Pancreas (tissue), 10 donors: ENCODE measurements at regions not wholly inside any gene's neighbourhood (a gene's known extent, or its start where the extent isn't known, plus 50 kb on each side); places are given as distances from the start of the nearest gene placed in this dataset.

ENCODE experiments used
- ATAC-seq, 4 donors: fragments of 200-7000 bp; cut with Tn5 transposase; one replicate each; pipeline versions ENCODE4 v1.8.0 to v1.9.1; 2020; ENCODE audit warnings: mild to moderate bottlenecking in 4 of 4, moderate library complexity in 4 of 4
- DNase-seq, 6 donors: peaks; one replicate each; pipeline ENCODE4 v3.0.0-alpha.2; 2020
- FAIRE-seq: peaks from 2 replicates; lab custom pipeline; 2012; peaks lifted over from hg19 to GRCh38; lab: Jason Lieb, UNC
- H3K27ac ChIP-seq, 4 donors: fragments of 200-600 bp; sonication (generic); 1 replicate in 3 of 4; 2 replicates in 1 of 4; pipeline versions ENCODE4 v1.5.0 to v1.8.0; 2020
- H3K27me3 ChIP-seq, 4 donors: fragments of 200-600 bp; one replicate each; pipeline ENCODE4 v1.8.0; 2021
- H3K36me3 ChIP-seq, 3 donors: fragments of 200-600 bp; sonication (generic) in 1 of 3; one replicate each; pipeline versions ENCODE4 v1.5.0 to v1.8.0; 2020 to 2021
- H3K4me1 ChIP-seq, 3 donors: fragments of 200-600 bp; one replicate each; pipeline ENCODE4 v1.8.0; 2021
- H3K4me3 ChIP-seq, 4 donors: fragments of 200-600 bp; sonication (generic) in 2 of 4; one replicate each; pipeline versions ENCODE4 v1.5.0 to v1.8.0; 2020 to 2021
- H3K9me3 ChIP-seq, 4 donors: fragments of 200-600 bp; one replicate each; pipeline ENCODE4 v1.8.0; 2021
- CTCF ChIP-seq, 4 donors: fragments of 200-600 bp; sonication (generic) in 3 of 4; IDR thresholded peaks; one replicate each; pipeline versions ENCODE4 v1.5.0 to v1.8.0; 2021; ENCODE audit warnings: antibody characterized with exemption in 4 of 4
- WGBS, 2 donors: extraction: QIAGEN DNeasy Blood & Tissue Kit; methylation state at CpG; one replicate each; pipeline ENCODE4 v1.1.7; 2013; 5-methylcytosine and 5-hydroxymethylcytosine counted together
- intact Hi-C, 3 donors: fragments of 100-400 bp; cut with DNase I; formaldehyde crosslinking; loops; one replicate each; pipeline versions ENCODE4 v1.11.1 to v1.14.2; 2022
- donor health status: healthy with polysubstance abuse.
- donor health status: DM: no; HTN: no; CAD: no; lungs with moderate emphysema.
- donor health status: DM: no; HTN: no; CAD: no.
- donor health status: control.
- donor health status: control.
- donor health status: Bipolar disorder and iron deficiency.
- donor health status: DM: yes; HTN: yes; CAD: no.
- donor health status: DM: no; HTN: no; CAD: no.
- donor health status: DM: no; HTN: no; CAD: no.
- donor health status: DM: yes; HTN: yes; CAD: no.

DNA sequence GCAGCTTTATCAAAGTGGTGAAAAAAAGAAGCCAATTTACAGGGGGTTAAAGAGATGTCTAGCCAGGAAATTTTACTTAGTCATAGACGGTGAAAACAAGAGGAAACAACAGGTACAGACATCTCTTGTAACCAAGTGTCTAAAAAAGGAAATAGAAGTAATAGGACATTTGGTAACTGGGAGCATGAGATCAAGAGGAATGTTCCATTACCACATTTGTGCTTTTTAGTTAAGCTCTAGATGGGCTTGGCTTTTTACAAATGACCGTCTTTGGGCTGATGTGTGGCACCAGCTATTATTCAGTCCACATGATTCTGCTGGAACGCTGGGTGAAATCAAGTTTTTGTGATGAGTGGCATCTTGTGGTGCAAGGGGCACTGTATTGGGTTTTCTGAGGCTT is 179.5 kb downstream of the SMIM20 start:
- intact Hi-C loops = no loop called here
- H3K36me3 ChIP-seq = no peaks in the 10 kb centered on the region
- no peaks in the 10 kb centered on the region for H3K4me1 ChIP-seq
- no peak for ATAC-seq
- H3K27ac ChIP-seq = no peak overlapping the region
- H3K4me3 ChIP-seq = no peak overlapping the region
- H3K27me3 ChIP-seq = no peaks in the 10 kb centered on the region
- WGBS, 2 donors = 78 to 86% methylated on average over 3 of the region's 3 CpGs
- FAIRE-seq = no peak
- no peaks in the 10 kb centered on the region for H3K9me3 ChIP-seq
- TF ChIP-seq CTCF (IDR thresholded peaks at IDR 0.05) = no peak
- DNase-seq = no peak

DNA sequence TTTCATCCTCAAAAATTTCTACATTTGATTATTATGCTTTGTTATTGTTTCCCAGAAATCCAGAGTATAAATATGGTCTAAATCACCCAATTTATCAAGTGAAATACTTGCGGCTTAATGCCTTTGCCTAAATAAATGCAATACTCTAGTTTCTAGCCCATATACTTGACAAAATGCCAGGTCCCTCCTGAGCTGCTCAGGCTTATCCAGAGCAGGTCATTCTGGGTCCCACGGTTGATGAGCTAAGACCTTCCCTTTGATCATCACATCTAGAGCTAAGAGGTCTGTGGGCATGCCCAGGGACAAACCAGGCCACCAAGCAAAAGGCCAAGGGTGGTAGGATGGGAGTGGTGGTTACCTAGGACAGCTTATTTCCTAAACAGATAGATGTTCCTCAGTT is 180.1 kb downstream of the SMIM20 start:
- FAIRE-seq (no peak), ATAC-seq (no peak), DNase-seq (no peak)
- no peak for TF ChIP-seq CTCF (IDR thresholded peaks at IDR 0.05)
- H3K4me3 ChIP-seq = no peak overlapping the region
- no peaks in the 10 kb centered on the region for H3K9me3 ChIP-seq
- intact Hi-C loops = no loop called here
- no peak overlapping the region for H3K27ac ChIP-seq
- no peaks in the 10 kb centered on the region for H3K36me3 ChIP-seq
- H3K27me3 ChIP-seq = no peaks in the 10 kb centered on the region
- 75% methylated on average over 2 of the region's 2 CpGs for WGBS, 2 donors
- no peaks in the 10 kb centered on the region for H3K4me1 ChIP-seq

GRCh38 chr4:26094911-26095310 is 180.9 kb downstream of the SMIM20 start:
- Histone ChIP-seq H3K9me3 (no peaks in the 10 kb centered on the region), H3K27ac (no peak overlapping the region), H3K4me1 (no peaks in the 10 kb centered on the region), H3K4me3 (no peak overlapping the region), H3K36me3 (no peaks in the 10 kb centered on the region), H3K27me3 (no peaks in the 10 kb centered on the region)
- no peak for FAIRE-seq
- DNase-seq = no peak
- no peak for ATAC-seq
- intact Hi-C loops = no loop called here
- TF ChIP-seq CTCF (IDR thresholded peaks at IDR 0.05) = no peak
- WGBS, 2 donors = 60 to 66% methylated on average over 1 of the region's 1 CpG

- Histone ChIP-seq H3K27me3 (no peaks in the 10 kb centered on the region), H3K36me3 (no peaks in the 10 kb centered on the region), H3K4me3 (no peak overlapping the region), H3K9me3 (no peaks in the 10 kb centered on the region), H3K27ac (no peak overlapping the region), H3K4me1 (no peaks in the 10 kb centered on the region)
- DNase-seq = no peak
- intact Hi-C loops = no loop called here
- no peak for FAIRE-seq
- TF ChIP-seq CTCF (IDR thresholded peaks at IDR 0.05) = no peak
- no peak for ATAC-seq
Observed at GRCh38 chr4:26099967-26100366, 185.9 kb downstream of the SMIM20 start.

GRCh38 chr4:26101011-26101410 is 187.0 kb downstream of the SMIM20 start:
- no peak overlapping the region for H3K4me3 ChIP-seq
- no peaks in the 10 kb centered on the region for H3K9me3 ChIP-seq
- DNase-seq (no peak), FAIRE-seq (no peak), ATAC-seq (no peak)
- TF ChIP-seq CTCF (IDR thresholded peaks at IDR 0.05) = no peak
- no peaks in the 10 kb centered on the region for H3K4me1 ChIP-seq
- no peak overlapping the region for H3K27ac ChIP-seq
- H3K36me3 ChIP-seq = no peaks in the 10 kb centered on the region
- WGBS, 2 donors = 96% methylated on average over 4 of the region's 4 CpGs
- no peaks in the 10 kb centered on the region for H3K27me3 ChIP-seq
- intact Hi-C loops = no loop called here
